GM12873 (cell line): ENCODE measurements at regions not wholly inside any gene's neighbourhood (a gene's known extent, or its start where the extent isn't known, plus 50 kb on each side); places are given as distances from the start of the nearest gene placed in this dataset.
A peak's percentile ranks its signal among the peaks of the same experiment; 100 is the strongest.

Experiments used
- TF ChIP-seq, protein P1 (sequence below): IDR thresholded peaks from 2 replicates; pipeline ENCODE4 v1.5.1; 2012; ENCODE audit warnings: low read depth, mild to moderate bottlenecking, moderate library complexity, low read length, control low read depth; ENCODE audit not compliant: insufficient read depth; ENCODE audit errors: missing control alignments

DNA sequence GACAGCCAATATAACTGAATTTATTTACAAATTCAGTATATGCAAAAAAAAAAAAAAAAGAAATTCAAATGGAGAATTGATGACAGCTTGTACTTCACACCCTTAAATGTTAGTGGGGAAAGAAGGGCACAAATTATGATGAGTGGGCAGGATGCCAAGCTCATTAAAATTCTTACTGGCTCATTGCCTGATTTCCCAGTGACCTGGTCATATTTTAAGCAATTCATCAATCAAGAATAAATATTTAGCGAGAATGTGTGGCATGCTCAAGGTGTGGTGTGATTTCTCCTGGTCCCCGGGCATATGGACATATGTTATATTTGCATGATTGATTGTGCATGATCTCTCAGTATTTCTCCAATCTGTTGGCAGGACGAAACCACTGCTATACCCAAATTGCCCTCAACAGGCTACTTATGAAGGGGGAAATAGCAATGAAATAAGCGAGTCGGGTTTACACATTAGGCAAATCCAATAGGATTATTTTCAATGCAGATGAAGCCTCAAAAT lies 883.0 kb downstream of the LRRTM4 start:
- TF ChIP-seq, protein P1, sequence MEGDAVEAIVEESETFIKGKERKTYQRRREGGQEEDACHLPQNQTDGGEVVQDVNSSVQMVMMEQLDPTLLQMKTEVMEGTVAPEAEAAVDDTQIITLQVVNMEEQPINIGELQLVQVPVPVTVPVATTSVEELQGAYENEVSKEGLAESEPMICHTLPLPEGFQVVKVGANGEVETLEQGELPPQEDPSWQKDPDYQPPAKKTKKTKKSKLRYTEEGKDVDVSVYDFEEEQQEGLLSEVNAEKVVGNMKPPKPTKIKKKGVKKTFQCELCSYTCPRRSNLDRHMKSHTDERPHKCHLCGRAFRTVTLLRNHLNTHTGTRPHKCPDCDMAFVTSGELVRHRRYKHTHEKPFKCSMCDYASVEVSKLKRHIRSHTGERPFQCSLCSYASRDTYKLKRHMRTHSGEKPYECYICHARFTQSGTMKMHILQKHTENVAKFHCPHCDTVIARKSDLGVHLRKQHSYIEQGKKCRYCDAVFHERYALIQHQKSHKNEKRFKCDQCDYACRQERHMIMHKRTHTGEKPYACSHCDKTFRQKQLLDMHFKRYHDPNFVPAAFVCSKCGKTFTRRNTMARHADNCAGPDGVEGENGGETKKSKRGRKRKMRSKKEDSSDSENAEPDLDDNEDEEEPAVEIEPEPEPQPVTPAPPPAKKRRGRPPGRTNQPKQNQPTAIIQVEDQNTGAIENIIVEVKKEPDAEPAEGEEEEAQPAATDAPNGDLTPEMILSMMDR, result no peak

DNA sequence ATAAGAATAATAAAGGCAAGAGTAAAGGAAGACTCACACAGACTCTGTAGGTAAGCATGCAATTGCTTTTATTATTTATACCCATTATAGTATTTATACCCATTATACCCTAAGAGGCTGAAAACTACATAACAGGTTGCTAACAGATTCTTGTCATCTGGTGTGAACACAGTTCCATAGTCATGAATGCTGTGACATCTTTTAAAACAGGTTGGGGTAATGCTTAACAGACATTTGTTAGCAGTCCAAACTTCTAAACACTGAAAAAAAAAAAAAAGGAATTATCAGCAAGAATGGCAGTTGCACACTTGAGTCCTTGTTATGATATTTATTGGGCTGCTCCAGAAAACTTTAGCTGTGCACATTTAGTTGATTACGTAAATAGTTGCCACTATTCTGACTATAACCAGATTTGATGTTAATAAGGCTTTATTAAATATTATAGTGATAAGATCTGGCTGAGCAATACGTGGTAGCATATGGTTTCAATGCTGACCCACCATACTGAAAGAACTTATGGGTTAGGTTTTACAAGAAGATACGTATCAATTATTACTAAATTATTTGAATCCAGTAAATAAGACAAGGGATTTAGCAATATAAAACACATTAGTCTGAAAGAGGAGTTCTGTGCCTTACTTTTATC lies 888.8 kb downstream of the LRRTM4 start:
- TF ChIP-seq, protein P1, result no peak

DNA sequence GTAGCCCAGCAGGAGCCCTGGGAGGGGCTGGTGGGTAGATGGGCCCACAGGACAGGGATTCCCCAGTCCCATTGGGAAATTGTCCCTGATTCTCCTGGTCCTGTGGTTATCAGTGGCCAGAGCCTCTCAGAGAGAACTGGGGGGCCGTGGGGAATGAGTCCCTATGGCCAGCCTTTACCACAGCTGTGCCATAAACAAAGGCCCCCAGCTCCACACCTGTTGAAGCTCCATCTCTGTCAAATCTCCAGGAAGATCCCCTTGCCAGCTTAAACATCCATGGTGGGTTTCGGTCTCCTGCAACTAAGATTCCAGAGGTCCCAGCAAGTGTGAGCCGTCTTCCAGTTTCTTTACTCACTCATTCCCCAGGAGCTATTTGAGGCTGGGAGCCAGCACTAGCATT lies 897.1 kb downstream of the LRRTM4 start:
- TF ChIP-seq, protein P1, result no peak

DNA sequence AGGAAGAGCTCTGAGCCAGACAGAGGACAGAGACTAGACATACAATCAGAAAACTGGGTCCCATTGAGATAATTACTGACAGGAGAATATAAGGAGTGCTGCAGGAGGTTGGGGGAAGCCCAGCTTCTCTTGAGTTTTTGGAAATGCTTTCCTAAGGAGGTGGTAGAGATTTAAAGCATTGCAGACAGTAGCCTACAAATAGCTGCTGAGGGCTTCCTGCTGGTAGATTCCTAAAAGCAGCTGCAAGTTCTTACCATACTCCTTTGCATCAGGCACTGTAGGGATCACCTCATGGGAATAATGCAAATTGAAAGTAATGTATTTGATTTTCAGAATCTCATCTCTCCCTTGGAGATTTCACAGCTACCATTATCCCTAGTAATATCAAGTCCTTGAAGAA lies 902.6 kb upstream of the GCFC2 start:
- TF ChIP-seq, protein P1, result no peak

DNA sequence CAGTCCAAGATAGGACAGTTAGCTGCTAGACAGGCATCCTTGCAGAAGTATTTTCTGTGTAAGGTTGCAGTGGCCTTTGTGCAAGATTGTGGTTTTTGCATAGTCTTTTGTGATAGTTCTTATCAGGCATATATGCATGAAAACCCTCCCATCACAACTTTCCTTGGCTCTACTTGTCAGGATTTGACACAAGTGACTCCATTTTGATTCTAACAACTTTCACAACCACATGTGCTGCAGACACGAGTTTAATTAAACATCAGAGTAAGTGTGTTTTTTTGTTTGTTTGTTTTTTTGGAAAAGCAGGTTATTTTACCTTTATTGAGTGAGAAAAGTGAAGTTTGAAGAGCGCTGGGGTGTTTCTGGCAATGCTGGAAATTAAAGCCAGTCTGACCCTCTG lies 902.0 kb upstream of the GCFC2 start:
- TF ChIP-seq, protein P1, result no peak

DNA sequence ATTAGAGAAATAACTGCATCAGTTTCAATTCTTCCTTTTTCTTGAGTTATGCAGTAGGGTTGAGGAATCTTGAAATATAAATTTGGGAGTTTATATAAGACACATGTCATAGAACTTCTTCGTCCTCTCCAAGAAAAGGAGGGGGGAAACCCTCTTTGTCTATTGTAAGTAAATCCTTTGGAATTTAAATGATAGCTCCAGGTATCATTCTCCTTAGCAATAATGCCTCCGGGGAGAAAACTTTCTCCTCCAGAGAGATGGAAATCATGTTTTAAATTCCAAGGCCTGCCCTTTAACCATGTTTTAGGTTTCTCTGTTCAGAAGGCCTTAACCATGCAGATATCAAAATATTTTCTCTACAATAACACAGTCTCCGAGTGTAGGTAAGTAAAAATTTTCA lies 899.7 kb upstream of the GCFC2 start:
- TF ChIP-seq, protein P1, result no peak

DNA sequence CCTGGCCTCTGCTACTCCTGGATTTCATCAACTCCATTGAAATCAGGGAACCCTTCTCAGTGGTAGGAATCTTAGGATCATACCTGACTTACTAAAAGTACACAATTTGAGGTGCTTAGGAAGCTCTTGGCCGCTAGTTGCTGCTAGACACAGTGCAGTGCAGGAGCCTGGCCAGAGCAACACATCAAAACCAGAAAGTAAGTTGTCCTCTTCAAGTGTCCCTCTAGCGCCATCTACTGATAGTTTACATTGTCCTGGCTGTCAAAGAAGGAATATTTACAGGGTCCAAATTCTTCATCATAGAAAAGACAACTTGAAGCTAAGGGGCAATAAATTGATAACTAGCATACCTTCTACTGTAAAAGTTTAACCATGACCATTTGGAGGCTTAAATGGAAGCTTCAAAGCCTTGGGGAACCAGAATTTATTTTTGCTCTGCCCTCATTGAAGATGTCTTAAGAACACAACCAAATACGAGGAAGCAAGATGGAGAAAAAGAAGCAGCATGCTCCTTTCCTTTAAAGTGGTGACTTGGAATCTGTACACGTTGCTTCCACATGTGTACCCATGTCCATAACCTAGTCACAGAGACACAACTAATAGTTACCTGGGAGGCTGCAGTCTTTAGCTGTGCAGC lies 889.1 kb upstream of the GCFC2 start:
- TF ChIP-seq, protein P1, result peak; percentile 78
